Keratinocyte (primary cell): ENCODE measurements at regions not wholly inside any gene's neighbourhood (a gene's known extent, or its start where the extent isn't known, plus 50 kb on each side); places are given as distances from the start of the nearest gene placed in this dataset.
"Not testable (repeated sequence)": the region's sequence is repeated elsewhere in the genome, so short reads cannot be mapped to it uniquely, and the experiment has no call there.

Experiments
- EZH2 ChIP-seq: IDR thresholded peaks from one replicate; pipeline ENCODE4 v1.6.1; 2012; ENCODE audit warnings: inconsistent platforms, mild to moderate bottlenecking, low read length, moderate library complexity
- TF ChIP-seq, protein P1 (sequence below), 3 experiments: IDR thresholded peaks in 1 of 3; conservative IDR thresholded peaks in 1 of 3; optimal IDR thresholded peaks in 1 of 3; 2 replicates in 2 of 3; 3 replicates in 1 of 3; pipeline versions ENCODE3 to v1.5.1; 2011; ENCODE audit warnings: low read length in 3 of 3, mild to moderate bottlenecking in 3 of 3, moderate library complexity in 2 of 3, control low read depth in 1 of 3, inconsistent platforms in 1 of 3; ENCODE audit not compliant: insufficient read depth in 2 of 3; ENCODE audit errors: extremely low read depth in 1 of 3

DNA sequence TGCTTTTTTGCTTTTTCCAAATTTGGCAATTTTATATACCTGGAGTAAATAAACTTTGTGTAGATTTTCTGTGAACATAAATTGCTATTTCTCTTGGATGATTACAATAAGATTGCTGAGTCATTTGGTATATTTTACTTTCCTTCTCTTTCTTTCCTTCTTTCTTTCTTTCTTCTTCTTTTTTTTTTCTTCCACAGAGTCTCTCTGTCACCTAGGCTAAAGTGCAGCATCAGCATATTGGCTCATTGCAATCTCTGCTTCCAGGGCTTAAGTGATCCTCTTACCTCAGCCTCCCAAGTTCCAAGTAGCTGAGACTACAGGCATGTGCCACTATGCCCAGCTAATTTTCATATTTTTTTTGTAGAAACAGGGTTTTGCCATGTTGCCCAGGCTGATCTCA lies 201.2 kb upstream of the OR4C13 start:
- TF ChIP-seq, protein P1, sequence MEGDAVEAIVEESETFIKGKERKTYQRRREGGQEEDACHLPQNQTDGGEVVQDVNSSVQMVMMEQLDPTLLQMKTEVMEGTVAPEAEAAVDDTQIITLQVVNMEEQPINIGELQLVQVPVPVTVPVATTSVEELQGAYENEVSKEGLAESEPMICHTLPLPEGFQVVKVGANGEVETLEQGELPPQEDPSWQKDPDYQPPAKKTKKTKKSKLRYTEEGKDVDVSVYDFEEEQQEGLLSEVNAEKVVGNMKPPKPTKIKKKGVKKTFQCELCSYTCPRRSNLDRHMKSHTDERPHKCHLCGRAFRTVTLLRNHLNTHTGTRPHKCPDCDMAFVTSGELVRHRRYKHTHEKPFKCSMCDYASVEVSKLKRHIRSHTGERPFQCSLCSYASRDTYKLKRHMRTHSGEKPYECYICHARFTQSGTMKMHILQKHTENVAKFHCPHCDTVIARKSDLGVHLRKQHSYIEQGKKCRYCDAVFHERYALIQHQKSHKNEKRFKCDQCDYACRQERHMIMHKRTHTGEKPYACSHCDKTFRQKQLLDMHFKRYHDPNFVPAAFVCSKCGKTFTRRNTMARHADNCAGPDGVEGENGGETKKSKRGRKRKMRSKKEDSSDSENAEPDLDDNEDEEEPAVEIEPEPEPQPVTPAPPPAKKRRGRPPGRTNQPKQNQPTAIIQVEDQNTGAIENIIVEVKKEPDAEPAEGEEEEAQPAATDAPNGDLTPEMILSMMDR (optimal IDR thresholded peaks at IDR 0.05 in 1 of 3, IDR thresholded peaks at IDR 0.05 in 1 of 3, conservative IDR thresholded peaks at IDR 0.05 in 1 of 3; ENCODE audit: extremely low read depth in 1 of 3, insufficient read depth in 2 of 3, low read length in 3 of 3), result not testable (repeated sequence)
- TF ChIP-seq EZH2, result not testable (repeated sequence)
